ENCODE measurements at regions not wholly inside any gene's neighbourhood (a gene's known extent, or its start where the extent isn't known, plus 50 kb on each side); places are given as distances from the start of the nearest gene placed in this dataset.

DNA sequence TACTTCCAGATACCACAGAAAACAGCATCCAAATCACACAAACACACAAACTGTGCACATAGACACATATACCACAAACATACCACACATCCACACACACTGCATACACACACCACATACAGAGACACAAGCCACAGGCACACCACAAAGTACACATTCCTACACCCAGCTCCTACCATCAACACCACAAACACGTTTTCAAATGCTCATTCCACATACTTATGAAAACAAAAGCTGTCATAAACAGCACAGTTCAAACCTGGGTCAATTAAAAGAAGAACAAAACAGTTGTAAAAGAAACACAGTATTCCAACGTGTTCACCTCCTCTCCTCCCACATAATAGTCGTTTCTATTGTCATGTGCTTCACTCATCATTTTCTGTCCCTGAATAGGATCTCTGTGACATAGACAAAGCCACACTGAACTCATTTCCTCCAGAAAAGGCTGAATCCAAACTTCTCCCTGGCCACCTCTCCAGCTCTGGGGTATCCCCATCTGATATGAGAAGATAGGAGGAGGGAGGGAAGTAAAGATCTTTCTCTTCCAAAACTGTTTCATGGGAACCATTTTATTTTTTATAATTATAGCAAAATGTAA, 89.2 kb downstream of the CXCL12 start:
- H3K27me3 ChIP-seq = peaks cover 16% of the 10 kb centered on the region
- H3K36me3 ChIP-seq = no peaks in the 10 kb centered on the region
- no peak overlapping the region for H3K4me3 ChIP-seq
- H3K27ac ChIP-seq = no peak overlapping the region
- TF ChIP-seq EP300 (IDR thresholded peaks at IDR 0.05; ENCODE audit: low read depth) (no peak), CTCF (IDR thresholded peaks at IDR 0.05) (no peak), POLR2AphosphoS5 (IDR thresholded peaks at IDR 0.05) (no peak), POLR2A (IDR thresholded peaks at IDR 0.05) (no peak)
- WGBS, 2 donors (ENCODE audit: low coverage in 1 of 2) = 14 to 21% methylated on average over 3 of the region's 3 CpGs
- H3K9me3 ChIP-seq = no peaks in the 10 kb centered on the region
- intact Hi-C loops (cut with DNase I; ENCODE audit: low total_unique reads) = no loop called here
- no peak for DNase-seq
- H3K4me1 ChIP-seq = peaks cover 0 to 7% (median 2%) of the 10 kb centered on the region in 4 donors
- in situ Hi-C loops (cut with MboI; ENCODE audit: low pct_ligation_motif_present in 1 of 4, low pct_unique_long_range_greater_than_20kb in 1 of 4, low sequenced_read_pairs in 3 of 4) = no loop called here

- no peaks in the 10 kb centered on the region for H3K9me3 ChIP-seq
- DNase-seq = no peak
- TF ChIP-seq POLR2A (IDR thresholded peaks at IDR 0.05) = no peak
- TF ChIP-seq EP300 (IDR thresholded peaks at IDR 0.05; ENCODE audit: low read depth) = no peak
- TF ChIP-seq POLR2AphosphoS5 (IDR thresholded peaks at IDR 0.05) = no peak
- TF ChIP-seq CTCF (IDR thresholded peaks at IDR 0.05) = no peak
- H3K4me1 ChIP-seq = peaks cover 0 to 7% (median 2%) of the 10 kb centered on the region in 4 donors
- H3K36me3 ChIP-seq = no peaks in the 10 kb centered on the region
- 60 to 93% methylated on average over 4 to 9 of the region's 9 CpGs for WGBS, 2 donors (ENCODE audit: low coverage in 1 of 2)
- H3K27me3 ChIP-seq = peaks cover 16% of the 10 kb centered on the region
- peak overlapping the region; percentile 67 to 83 (median 76) for H3K27ac ChIP-seq
- in situ Hi-C loops (cut with MboI; ENCODE audit: low pct_ligation_motif_present in 1 of 4, low pct_unique_long_range_greater_than_20kb in 1 of 4, low sequenced_read_pairs in 3 of 4) (no loop called here), intact Hi-C loops (cut with DNase I; ENCODE audit: low total_unique reads) (no loop called here)
- no peak overlapping the region for H3K4me3 ChIP-seq
Measured at GRCh38 chr10:44294726-44295412, 90.0 kb downstream of the CXCL12 start.

GRCh38 chr10:44293842-44294241, 91.1 kb downstream of the CXCL12 start:
- peak; percentile 16 for DNase-seq
- in situ Hi-C loops (cut with MboI; ENCODE audit: low pct_ligation_motif_present in 1 of 4, low pct_unique_long_range_greater_than_20kb in 1 of 4, low sequenced_read_pairs in 3 of 4) = no loop called here
- 60 to 61% methylated on average over 1 to 7 of the region's 7 CpGs for WGBS, 2 donors (ENCODE audit: low coverage in 1 of 2)

More at GRCh38 chr10:44293842-44294241, 91.1 kb downstream of the CXCL12 start:
- Histone ChIP-seq H3K4me1 (peaks cover 0 to 7% (median 2%) of the 10 kb centered on the region in 4 donors), H3K27ac (peak overlapping the region; percentile 67 to 83 (median 76)), H3K9me3 (no peaks in the 10 kb centered on the region), H3K27me3 (peaks cover 16% of the 10 kb centered on the region), H3K4me3 (no peak overlapping the region), H3K36me3 (no peaks in the 10 kb centered on the region)
- intact Hi-C loops (cut with DNase I; ENCODE audit: low total_unique reads) = no loop called here
- TF ChIP-seq CTCF (IDR thresholded peaks at IDR 0.05) = no peak
- peak; percentile 34 to 46 (median 40) for TF ChIP-seq POLR2AphosphoS5 (IDR thresholded peaks at IDR 0.05)

Data from transverse colon (tissue), 4 donors.